Astrocyte of the cerebellum (primary cell): ENCODE measurements at regions not wholly inside any gene's neighbourhood (a gene's known extent, or its start where the extent isn't known, plus 50 kb on each side); places are given as distances from the start of the nearest gene placed in this dataset.
"Not testable (repeated sequence)": the region's sequence is repeated elsewhere in the genome, so short reads cannot be mapped to it uniquely, and the experiment has no call there.

Experiments used
- DNase-seq: peaks from one replicate; pipeline ENCODE4 v3.0.0-alpha.2; 2011; ENCODE audit warnings: low read depth
- H3K4me3 ChIP-seq: 2 replicates; pipeline ENCODE4 v1.5.1; 2011; ENCODE audit warnings: mild to moderate bottlenecking, low read depth, low read length, moderate library complexity
- in situ Hi-C: cut with HindIII; loops from 2 replicates; pipeline ENCODE4 v1.10.0; 2017; ENCODE audit warnings: low sequenced_read_pairs
- TF ChIP-seq, protein P1 (sequence below): IDR thresholded peaks from 2 replicates; pipeline ENCODE4 v1.5.1; 2012; ENCODE audit warnings: low read length, low read depth, moderate library complexity, mild to moderate bottlenecking; ENCODE audit errors: missing control alignments

DNA sequence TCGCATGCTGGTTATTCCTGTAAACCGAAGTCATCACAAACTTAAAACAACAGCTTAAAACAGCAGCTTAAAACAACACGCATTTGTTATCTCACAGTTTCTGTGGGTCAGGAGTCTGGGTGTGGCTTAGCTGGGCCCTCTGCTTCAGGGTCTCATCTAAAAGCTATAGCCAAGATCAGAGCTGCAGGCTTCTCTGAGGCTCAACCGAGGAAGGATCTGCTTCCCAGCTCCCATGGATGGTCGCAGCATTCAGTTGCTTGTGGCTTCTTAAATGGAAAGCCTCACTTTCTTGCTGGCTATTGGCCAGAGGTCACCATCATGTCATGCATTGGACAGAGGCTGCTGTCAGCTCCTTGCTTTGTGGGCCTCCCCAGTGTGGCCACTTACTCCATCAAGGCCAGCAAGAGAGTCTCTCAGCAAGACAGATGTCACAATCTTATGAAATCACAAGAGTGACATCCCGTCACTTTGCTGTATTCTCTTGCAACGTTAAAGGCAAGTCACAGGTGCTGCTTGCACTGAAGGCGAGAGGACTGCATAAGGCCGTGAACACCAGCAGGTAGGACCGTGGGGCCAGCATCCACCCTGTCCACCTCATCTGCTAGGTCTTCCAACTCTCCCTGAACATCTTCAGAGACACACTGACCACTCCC, 117.9 kb upstream of the TNRC6C start:
- in situ Hi-C loops = no loop called here
- TF ChIP-seq, protein P1, sequence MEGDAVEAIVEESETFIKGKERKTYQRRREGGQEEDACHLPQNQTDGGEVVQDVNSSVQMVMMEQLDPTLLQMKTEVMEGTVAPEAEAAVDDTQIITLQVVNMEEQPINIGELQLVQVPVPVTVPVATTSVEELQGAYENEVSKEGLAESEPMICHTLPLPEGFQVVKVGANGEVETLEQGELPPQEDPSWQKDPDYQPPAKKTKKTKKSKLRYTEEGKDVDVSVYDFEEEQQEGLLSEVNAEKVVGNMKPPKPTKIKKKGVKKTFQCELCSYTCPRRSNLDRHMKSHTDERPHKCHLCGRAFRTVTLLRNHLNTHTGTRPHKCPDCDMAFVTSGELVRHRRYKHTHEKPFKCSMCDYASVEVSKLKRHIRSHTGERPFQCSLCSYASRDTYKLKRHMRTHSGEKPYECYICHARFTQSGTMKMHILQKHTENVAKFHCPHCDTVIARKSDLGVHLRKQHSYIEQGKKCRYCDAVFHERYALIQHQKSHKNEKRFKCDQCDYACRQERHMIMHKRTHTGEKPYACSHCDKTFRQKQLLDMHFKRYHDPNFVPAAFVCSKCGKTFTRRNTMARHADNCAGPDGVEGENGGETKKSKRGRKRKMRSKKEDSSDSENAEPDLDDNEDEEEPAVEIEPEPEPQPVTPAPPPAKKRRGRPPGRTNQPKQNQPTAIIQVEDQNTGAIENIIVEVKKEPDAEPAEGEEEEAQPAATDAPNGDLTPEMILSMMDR = no peak
- H3K4me3 ChIP-seq = no peak overlapping the region
- no peak for DNase-seq

DNA sequence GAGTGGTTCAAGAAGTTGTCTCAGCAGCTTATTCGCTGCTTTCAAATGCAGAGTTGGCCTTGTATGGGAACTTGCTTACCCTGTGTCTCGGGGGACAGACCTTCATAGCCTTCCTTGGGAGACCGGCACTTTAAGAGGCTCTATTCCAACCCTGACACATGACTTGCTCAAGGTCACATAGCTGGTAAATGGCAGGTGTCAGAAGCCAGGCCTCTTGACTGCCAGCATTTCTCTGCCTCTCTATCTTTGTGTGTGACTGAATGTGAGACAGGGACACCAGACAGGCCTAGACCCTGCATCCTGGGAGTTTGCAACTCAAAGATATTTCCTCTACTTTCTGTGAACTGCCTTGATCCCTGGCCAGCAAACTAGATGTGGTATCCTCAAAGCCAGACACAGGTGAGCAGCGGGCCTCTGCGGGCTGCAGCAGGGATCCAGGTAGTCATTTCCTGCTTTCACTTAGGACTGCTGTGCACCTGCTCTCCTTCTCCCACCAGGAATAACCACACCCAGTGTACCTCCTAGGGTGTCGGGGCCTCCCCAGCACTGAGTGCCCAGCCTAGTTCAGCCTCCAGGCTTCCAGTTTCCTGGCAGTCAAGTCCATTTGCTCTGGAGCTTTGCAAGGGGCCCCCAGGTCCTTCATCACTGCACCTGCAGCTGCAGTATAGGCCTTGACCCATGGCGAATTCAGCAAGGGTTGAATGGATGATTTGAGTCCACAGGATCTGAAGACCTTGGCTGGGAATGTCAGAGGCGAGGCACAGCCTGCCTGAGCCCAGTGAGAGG, 116.6 kb upstream of the TNRC6C start:
- no peak for DNase-seq
- H3K4me3 ChIP-seq = no peak overlapping the region
- TF ChIP-seq, protein P1 = no peak
- in situ Hi-C loops = no loop called here

DNA sequence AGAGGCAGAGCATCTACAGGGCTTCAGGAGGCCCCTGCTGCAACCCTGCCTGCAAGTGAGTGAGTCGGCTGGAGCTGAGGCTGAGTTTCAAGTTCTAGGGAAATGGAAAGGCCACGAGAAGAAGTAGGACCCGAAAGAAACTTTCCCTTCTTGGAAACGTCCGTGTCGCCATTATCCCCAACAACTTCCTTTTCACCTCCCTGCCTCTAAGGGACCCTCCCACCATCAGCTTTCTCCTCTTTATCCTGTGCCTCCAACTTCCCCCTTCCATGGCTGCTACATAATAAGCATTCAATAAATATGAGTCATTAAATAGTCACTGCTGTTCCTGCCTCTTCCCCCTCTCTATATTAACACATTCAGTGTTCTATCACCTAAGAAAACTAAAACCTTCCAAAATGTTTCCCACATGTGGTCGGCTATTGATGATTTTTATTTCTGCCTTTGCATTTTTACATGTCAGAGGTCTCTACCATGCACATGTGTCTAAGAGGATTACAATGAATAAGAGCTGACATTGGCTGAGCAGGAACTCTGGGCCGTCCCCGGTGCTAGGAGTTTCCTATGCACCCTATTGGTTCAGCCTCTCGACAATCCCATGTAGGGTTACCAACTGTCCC, 115.9 kb upstream of the TNRC6C start:
- DNase-seq = no peak
- TF ChIP-seq, protein P1 = no peak
- no peak overlapping the region for H3K4me3 ChIP-seq
- in situ Hi-C loops = no loop called here

DNA sequence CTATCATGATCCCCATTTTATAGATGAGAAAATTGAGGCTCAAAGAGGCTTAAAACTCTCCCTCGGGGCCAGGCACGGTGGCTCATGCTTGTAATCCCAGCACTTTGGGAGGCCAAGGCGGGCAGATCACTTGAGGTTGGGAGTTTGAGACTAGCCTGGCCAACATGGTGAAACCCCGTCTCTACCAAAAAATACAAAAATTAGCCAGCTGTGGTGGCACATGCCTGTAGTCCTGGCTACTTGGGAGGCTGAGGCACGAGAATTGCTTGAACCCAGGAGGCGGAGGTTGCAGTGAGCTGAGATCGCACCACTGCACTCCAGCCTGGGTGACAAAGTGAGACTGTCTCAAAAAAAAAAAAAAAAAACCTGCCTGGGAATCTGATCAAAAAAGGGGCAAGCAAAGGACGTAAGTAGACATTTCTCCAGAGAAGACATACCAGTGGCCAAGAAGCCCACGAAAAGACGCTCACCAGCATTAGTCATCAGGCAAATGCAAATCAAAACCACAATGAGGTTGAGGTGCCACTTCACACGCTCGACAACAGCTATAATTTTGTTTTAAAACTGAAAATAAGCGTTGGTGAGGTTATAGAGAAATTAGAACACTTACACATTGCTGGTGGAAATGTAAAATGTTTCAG, 115.1 kb upstream of the TNRC6C start:
- H3K4me3 ChIP-seq, in situ Hi-C loops: not testable (repeated sequence)
- peak; percentile 90 for DNase-seq

DNA sequence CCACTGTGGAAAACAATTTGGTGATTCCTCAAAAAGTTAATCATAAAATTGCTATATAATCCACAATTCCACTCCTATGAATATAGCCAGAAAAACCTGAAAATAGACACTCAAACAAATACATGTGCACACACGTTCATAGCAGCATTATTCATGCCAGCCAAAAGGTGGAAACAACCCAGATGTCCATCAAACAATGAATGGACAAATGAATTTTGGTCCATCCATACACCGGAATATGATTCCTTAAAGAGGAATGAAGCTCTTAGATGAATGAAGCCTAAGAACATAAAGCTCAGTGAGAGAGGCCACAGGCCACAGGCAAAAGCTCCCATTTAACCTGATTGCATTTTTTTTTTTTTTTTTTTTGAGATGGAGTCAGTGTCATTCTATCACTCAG, 114.6 kb upstream of the TNRC6C start:
- DNase-seq = no peak
- H3K4me3 ChIP-seq = no peak overlapping the region
- TF ChIP-seq, protein P1 = no peak
- in situ Hi-C loops = no loop called here

DNA sequence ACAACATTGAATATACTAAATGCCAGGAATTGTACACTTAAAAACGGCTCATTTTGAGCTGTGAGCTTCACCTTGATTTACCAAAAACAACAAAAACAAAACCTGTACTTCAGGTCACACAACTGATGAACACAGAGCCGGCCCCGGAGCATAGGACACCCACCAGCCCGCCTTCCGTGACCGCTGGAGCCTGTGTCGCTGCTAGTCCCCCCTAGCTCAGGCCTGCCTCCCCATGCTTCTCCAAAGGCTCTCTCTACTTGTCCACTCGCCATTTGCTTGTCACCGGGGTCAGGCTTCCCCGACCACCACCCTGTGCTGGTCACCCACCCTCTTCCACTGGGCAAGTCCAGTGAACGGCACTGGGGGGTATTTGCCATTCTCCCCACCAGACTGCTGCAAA, 113.8 kb upstream of the TNRC6C start:
- in situ Hi-C loops = no loop called here

More for the DNA sequence above, 113.8 kb upstream of the TNRC6C start:
- TF ChIP-seq, protein P1 = no peak
- DNase-seq = no peak
- no peak overlapping the region for H3K4me3 ChIP-seq
